ENCODE measurements at regions not wholly inside any gene's neighbourhood (a gene's known extent, or its start where the extent isn't known, plus 50 kb on each side); places are given as distances from the start of the nearest gene placed in this dataset.

DNA sequence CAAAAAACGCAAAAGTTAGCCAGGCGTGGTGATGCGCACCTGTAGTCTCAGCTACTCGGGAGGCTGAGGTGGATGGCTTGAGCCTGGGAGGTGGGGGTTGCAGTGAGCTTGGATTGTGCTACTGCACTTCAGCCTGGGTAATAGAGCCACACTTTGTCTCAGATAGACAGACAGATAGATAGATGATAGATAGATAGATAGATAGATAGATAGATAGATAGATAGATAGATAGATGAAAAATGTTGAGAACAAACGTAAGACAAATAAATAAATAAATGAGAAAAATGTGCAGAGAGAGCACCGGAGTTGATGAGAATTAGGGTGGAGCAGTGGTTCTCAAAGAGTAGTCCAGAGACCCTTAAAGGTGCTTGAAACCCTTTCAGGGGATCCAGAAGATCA lies 58.4 kb upstream of the ARL8B start:
- 92 to 95% methylated on average over 6 of the region's 6 CpGs for WGBS, 2 donors
- Histone ChIP-seq H3K36me3 (no peaks in the 10 kb centered on the region), H3K4me3 (no peak overlapping the region), H3K9me3 (no peaks in the 10 kb centered on the region), H3K27ac (no peak overlapping the region), H3K4me1 (no peaks in the 10 kb centered on the region), H3K27me3 (no peaks in the 10 kb centered on the region)
- peak; percentile 20 for DNase-seq
- intact Hi-C loops (cut with DNase I) = no loop called here
- TF ChIP-seq CTCF (IDR thresholded peaks at IDR 0.05) (no peak), POLR2AphosphoS5 (IDR thresholded peaks at IDR 0.05) (no peak), POLR2A (IDR thresholded peaks at IDR 0.05) (no peak), EP300 (IDR thresholded peaks at IDR 0.05) (no peak)

DNA sequence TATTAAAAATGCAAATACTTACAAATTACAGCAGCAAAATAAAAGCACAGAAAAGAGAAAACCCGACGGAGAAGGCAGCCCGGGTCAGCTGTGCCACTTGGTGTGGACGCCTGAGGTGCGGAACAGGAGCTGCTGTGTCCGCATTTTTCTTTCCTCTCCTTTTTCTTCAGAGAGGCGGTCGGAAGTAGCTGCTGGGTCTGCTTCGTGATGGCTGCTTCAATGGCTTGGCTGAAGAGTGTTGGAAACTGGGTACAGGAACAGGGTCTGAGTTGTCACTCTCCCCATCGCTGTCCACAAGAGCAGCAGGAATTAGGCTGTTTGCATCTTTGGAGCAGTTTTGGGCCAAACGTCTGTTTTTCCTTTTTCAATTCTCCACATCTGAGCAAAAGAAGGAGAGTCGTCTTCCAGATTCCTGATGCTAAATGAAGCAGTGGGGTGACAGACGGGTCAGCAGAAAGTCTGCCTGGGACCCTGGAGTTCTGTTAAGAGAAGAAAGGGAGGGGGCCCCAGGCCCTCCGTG lies 53.5 kb upstream of the ARL8B start:
- no peak overlapping the region for H3K4me3 ChIP-seq
- no peaks in the 10 kb centered on the region for H3K9me3 ChIP-seq
- no peaks in the 10 kb centered on the region for H3K36me3 ChIP-seq
- no peak for DNase-seq
- H3K27ac ChIP-seq = no peak overlapping the region
- WGBS, 2 donors = 85 to 88% methylated on average over 14 of the region's 14 CpGs
- TF ChIP-seq POLR2AphosphoS5 (IDR thresholded peaks at IDR 0.05) (no peak), POLR2A (IDR thresholded peaks at IDR 0.05) (no peak), CTCF (IDR thresholded peaks at IDR 0.05) (no peak), EP300 (IDR thresholded peaks at IDR 0.05) (no peak)
- intact Hi-C loops (cut with DNase I) = no loop called here
- no peaks in the 10 kb centered on the region for H3K27me3 ChIP-seq
- no peaks in the 10 kb centered on the region for H3K4me1 ChIP-seq

GRCh38 chr3:5069627-5070026 lies 52.5 kb upstream of the ARL8B start:
- Histone ChIP-seq H3K27me3 (no peaks in the 10 kb centered on the region), H3K4me3 (no peak overlapping the region), H3K9me3 (no peaks in the 10 kb centered on the region), H3K27ac (no peak overlapping the region), H3K36me3 (no peaks in the 10 kb centered on the region), H3K4me1 (no peaks in the 10 kb centered on the region)
- intact Hi-C loops (cut with DNase I) = no loop called here
- TF ChIP-seq CTCF (IDR thresholded peaks at IDR 0.05) (no peak), POLR2A (IDR thresholded peaks at IDR 0.05) (no peak)
- 86 to 94% methylated on average over 2 of the region's 2 CpGs for WGBS, 2 donors
- DNase-seq = no peak

GRCh38 chr3:5071061-5071460 lies 51.0 kb upstream of the ARL8B start:
- DNase-seq = no peak
- Histone ChIP-seq H3K4me1 (no peaks in the 10 kb centered on the region), H3K4me3 (no peak overlapping the region), H3K27me3 (no peaks in the 10 kb centered on the region), H3K36me3 (no peaks in the 10 kb centered on the region), H3K9me3 (no peaks in the 10 kb centered on the region), H3K27ac (peak overlapping the region in 1 of 4 donors; percentile 0)
- intact Hi-C loops (cut with DNase I) = no loop called here
- peak in 2 of 4 donors; percentile 7 to 17 for TF ChIP-seq POLR2AphosphoS5 (IDR thresholded peaks at IDR 0.05)
- no peak for TF ChIP-seq EP300 (IDR thresholded peaks at IDR 0.05)
- 67 to 71% methylated on average over 7 of the region's 7 CpGs for whole genome bisulfite sequencing, 2 donors

DNA sequence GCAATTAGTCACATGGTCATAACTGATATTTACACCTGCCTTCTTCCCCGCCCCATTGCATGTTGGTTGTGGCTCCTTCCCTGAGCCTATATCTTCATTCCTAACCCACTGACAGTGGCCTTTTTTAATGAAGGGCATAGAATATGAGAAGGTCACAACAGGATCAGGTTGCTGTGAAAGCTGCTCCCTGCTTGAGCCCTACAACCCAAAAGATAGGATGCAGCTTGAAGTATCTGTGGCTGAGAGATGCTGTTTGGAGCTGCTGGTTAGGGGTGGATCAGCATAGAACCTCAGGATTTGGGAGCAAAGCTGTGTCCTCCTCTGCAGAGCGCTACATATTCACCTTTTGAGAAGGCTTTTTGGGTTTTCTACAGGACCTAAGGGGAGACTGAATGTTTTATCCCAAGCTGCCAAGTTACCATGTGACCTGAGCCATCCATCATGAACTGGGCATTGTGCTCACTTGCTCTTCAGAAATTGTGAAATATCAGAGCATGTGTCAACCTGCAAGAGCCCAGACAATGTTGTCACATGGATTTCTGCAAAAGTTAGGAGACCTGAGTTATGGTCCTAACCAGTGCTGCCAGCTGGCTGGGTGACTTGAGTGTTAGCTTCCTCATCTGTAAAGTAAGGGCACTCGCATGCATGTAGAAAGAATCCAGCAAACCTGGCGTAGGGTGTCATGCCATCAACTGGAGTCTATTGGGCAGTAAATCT lies 49.8 kb upstream of the ARL8B start:
- no peaks in the 10 kb centered on the region for H3K9me3 ChIP-seq
- no peak for DNase-seq
- TF ChIP-seq POLR2AphosphoS5 (IDR thresholded peaks at IDR 0.05) = no peak
- no peak for TF ChIP-seq CTCF (IDR thresholded peaks at IDR 0.05)
- no peak for TF ChIP-seq POLR2A (IDR thresholded peaks at IDR 0.05)
- TF ChIP-seq EP300 (IDR thresholded peaks at IDR 0.05) = no peak
- intact Hi-C loops (cut with DNase I) = no loop called here
- H3K4me1 ChIP-seq = no peaks in the 10 kb centered on the region
- H3K27me3 ChIP-seq = no peaks in the 10 kb centered on the region
- H3K36me3 ChIP-seq = no peaks in the 10 kb centered on the region
- no peak overlapping the region for H3K4me3 ChIP-seq
- no peak overlapping the region for H3K27ac ChIP-seq
- 93% methylated on average over 4 of the region's 4 CpGs for WGBS, 2 donors
